Osteoblast (primary cell): ENCODE measurements at regions not wholly inside any gene's neighbourhood (a gene's known extent, or its start where the extent isn't known, plus 50 kb on each side); places are given as distances from the start of the nearest gene placed in this dataset.
"Not testable (repeated sequence)": the region's sequence is repeated elsewhere in the genome, so short reads cannot be mapped to it uniquely, and the experiment has no call there.

ENCODE experiments used
- DNase-seq: peaks from one replicate; pipeline ENCODE4 v3.0.0; 2011; ENCODE audit warnings: low spot score, mixed read lengths; ENCODE audit not compliant: insufficient read length; ENCODE audit errors: missing footprints
- H2AFZ ChIP-seq: 2 replicates; pipeline ENCODE4 v1.6.0; 2011; ENCODE audit warnings: mild to moderate bottlenecking, low read length
- H3K27ac ChIP-seq: 2 replicates; pipeline ENCODE4 v1.5.1; 2011; ENCODE audit warnings: mild to moderate bottlenecking, low read depth, low read length, moderate library complexity
- H3K27me3 ChIP-seq: 2 replicates; pipeline ENCODE4 v1.6.0; 2012; ENCODE audit warnings: mild to moderate bottlenecking, control low read depth, inconsistent platforms, low read length, moderate library complexity; ENCODE audit not compliant: insufficient read depth
- H3K36me3 ChIP-seq: 2 replicates; pipeline ENCODE4 v1.5.1; 2011; ENCODE audit warnings: mild to moderate bottlenecking, low read length, control low read depth, moderate library complexity; ENCODE audit not compliant: insufficient read depth
- H3K4me1 ChIP-seq: 2 replicates; pipeline ENCODE4 v1.5.1; 2011; ENCODE audit warnings: mild to moderate bottlenecking, low read length, control low read depth, moderate library complexity; ENCODE audit not compliant: insufficient read depth
- H3K4me2 ChIP-seq: 2 replicates; pipeline ENCODE4 v1.6.0; 2011; ENCODE audit warnings: mild to moderate bottlenecking, low read length; ENCODE audit not compliant: insufficient read depth
- H3K4me3 ChIP-seq: fragments of 200-600 bp; sonication (generic); 3 replicates; pipeline ENCODE4 v1.5.1; 2012; ENCODE audit warnings: mild to moderate bottlenecking, low read length, inconsistent platforms; ENCODE audit not compliant: insufficient read depth
- H3K79me2 ChIP-seq: 2 replicates; pipeline ENCODE4 v1.6.0; 2012; ENCODE audit warnings: mild to moderate bottlenecking, low read length, control low read depth, inconsistent platforms; ENCODE audit not compliant: insufficient read depth
- H3K9me3 ChIP-seq: 2 replicates; pipeline ENCODE4 v1.5.1; 2011; ENCODE audit warnings: low read depth, low read length, control low read depth
- H4K20me1 ChIP-seq: 2 replicates; pipeline ENCODE4 v1.6.0; 2012; ENCODE audit warnings: mild to moderate bottlenecking, low read length, control low read depth; ENCODE audit not compliant: insufficient read depth
- CTCF ChIP-seq: IDR thresholded peaks from 2 replicates; pipeline ENCODE4 v1.5.1; 2011; ENCODE audit warnings: mild to moderate bottlenecking, low read depth, low read length, moderate library complexity; ENCODE audit errors: extremely low read depth

- no peaks in the 10 kb centered on the region for H3K36me3 ChIP-seq
- H3K27me3 ChIP-seq = no peaks in the 10 kb centered on the region
- no peak overlapping the region for H2AFZ ChIP-seq
- H4K20me1 ChIP-seq = no peaks in the 10 kb centered on the region
- no peaks in the 10 kb centered on the region for H3K9me3 ChIP-seq
- no peaks in the 10 kb centered on the region for H3K79me2 ChIP-seq
- DNase-seq = no peak
- no peak overlapping the region for H3K4me2 ChIP-seq
- H3K27ac ChIP-seq = no peak overlapping the region
- no peaks in the 10 kb centered on the region for H3K4me1 ChIP-seq
- no peak overlapping the region for H3K4me3 ChIP-seq
- TF ChIP-seq CTCF = no peak
Observed at GRCh38 chr6:156193381-156193780, 583.8 kb upstream of the ARID1B start.

GRCh38 chr6:156191895-156192294 lies 585.3 kb upstream of the ARID1B start:
- H4K20me1 ChIP-seq = no peaks in the 10 kb centered on the region
- no peaks in the 10 kb centered on the region for H3K9me3 ChIP-seq
- TF ChIP-seq CTCF = no peak

GRCh38 chr6:156191390-156191789 lies 585.8 kb upstream of the ARID1B start:
- not testable (repeated sequence) for H3K9me3 ChIP-seq, H4K20me1 ChIP-seq, H3K4me2 ChIP-seq, H3K79me2 ChIP-seq, H3K36me3 ChIP-seq, DNase-seq, H3K27ac ChIP-seq, H3K4me1 ChIP-seq, H3K27me3 ChIP-seq, H3K4me3 ChIP-seq, H2AFZ ChIP-seq

More at GRCh38 chr6:156191895-156192294, 585.3 kb upstream of the ARID1B start:
- Histone ChIP-seq H3K27ac (no peak overlapping the region), H3K79me2 (no peaks in the 10 kb centered on the region), H3K27me3 (no peaks in the 10 kb centered on the region), H2AFZ (no peak overlapping the region), H3K4me1 (no peaks in the 10 kb centered on the region), H3K4me2 (no peak overlapping the region), H3K36me3 (no peaks in the 10 kb centered on the region), H3K4me3 (no peak overlapping the region)
- DNase-seq = no peak

GRCh38 chr6:156190270-156190669 lies 586.9 kb upstream of the ARID1B start:
- H3K4me2 ChIP-seq = no peak overlapping the region
- H3K27ac ChIP-seq = no peak overlapping the region
- TF ChIP-seq CTCF = no peak
- no peak overlapping the region for H3K4me3 ChIP-seq
- no peaks in the 10 kb centered on the region for H3K79me2 ChIP-seq
- no peaks in the 10 kb centered on the region for H3K4me1 ChIP-seq
- no peaks in the 10 kb centered on the region for H3K9me3 ChIP-seq
- H4K20me1 ChIP-seq = no peaks in the 10 kb centered on the region
- no peak for DNase-seq
- no peaks in the 10 kb centered on the region for H3K36me3 ChIP-seq
- H3K27me3 ChIP-seq = no peaks in the 10 kb centered on the region
- no peak overlapping the region for H2AFZ ChIP-seq
